Fibroblast of lung (primary cell): ENCODE measurements at regions not wholly inside any gene's neighbourhood (a gene's known extent, or its start where the extent isn't known, plus 50 kb on each side); places are given as distances from the start of the nearest gene placed in this dataset.

Source experiments
- DNase-seq, 2 donors: peaks; one replicate each; pipeline versions ENCODE4 v3.0.0 to v3.0.0-alpha.2; 2010; ENCODE audit warnings: low read depth in 2 of 2
- H2AFZ ChIP-seq: 2 replicates; pipeline ENCODE4 v1.5.1; 2012; ENCODE audit warnings: low read length, control low read depth, inconsistent platforms
- H3K27ac ChIP-seq: 2 replicates; pipeline ENCODE4 v1.5.1; 2011; ENCODE audit warnings: low read length, control low read depth; ENCODE audit not compliant: insufficient read depth
- H3K27me3 ChIP-seq: 2 replicates; pipeline ENCODE4 v1.5.1; 2011; ENCODE audit warnings: mild to moderate bottlenecking, low read length; ENCODE audit not compliant: control insufficient read depth, insufficient read depth
- H3K36me3 ChIP-seq: 2 replicates; pipeline ENCODE4 v1.5.1; 2011; ENCODE audit warnings: low read length; ENCODE audit not compliant: control insufficient read depth, insufficient read depth
- H3K4me1 ChIP-seq: 2 replicates; pipeline ENCODE4 v1.5.1; 2011; ENCODE audit warnings: low read length; ENCODE audit not compliant: control insufficient read depth, insufficient read depth; ENCODE audit errors: extremely low read depth
- H3K4me2 ChIP-seq: 2 replicates; pipeline ENCODE4 v1.5.1; 2011; ENCODE audit warnings: low read length, control low read depth; ENCODE audit not compliant: insufficient read depth; ENCODE audit errors: extremely low read depth
- H3K4me3 ChIP-seq, 4 experiments: fragments of 200-600 bp in 1 of 4; sonication (generic) in 1 of 4; replicated peaks in 1 of 4; 2 replicates each; pipeline ENCODE4 v1.5.1; 2011 to 2016; ENCODE audit warnings: low read length in 4 of 4, low read depth in 3 of 4, mild to moderate bottlenecking in 3 of 4, control low read depth in 2 of 4, inconsistent platforms in 1 of 4, mixed read lengths in 1 of 4; ENCODE audit not compliant: insufficient read depth in 1 of 4; ENCODE audit errors: control extremely low read depth in 1 of 4
- H3K79me2 ChIP-seq: 2 replicates; pipeline ENCODE4 v1.5.1; 2012; ENCODE audit warnings: mild to moderate bottlenecking, low read length, inconsistent platforms; ENCODE audit not compliant: control insufficient read depth, insufficient read depth
- H3K9ac ChIP-seq: 2 replicates; pipeline ENCODE4 v1.5.1; 2011; ENCODE audit warnings: mild to moderate bottlenecking, low read length, control low read depth; ENCODE audit not compliant: insufficient read depth
- H3K9me3 ChIP-seq: 2 replicates; pipeline ENCODE4 v1.5.1; 2012; ENCODE audit warnings: low read depth, low read length; ENCODE audit not compliant: control insufficient read depth, insufficient read depth
- H4K20me1 ChIP-seq: 2 replicates; pipeline ENCODE4 v1.5.1; 2011; ENCODE audit warnings: low read length; ENCODE audit not compliant: control insufficient read depth, insufficient read depth; ENCODE audit errors: extremely low read depth
- EZH2 ChIP-seq: IDR thresholded peaks from 2 replicates; pipeline ENCODE4 v1.5.1; 2012; ENCODE audit warnings: low read length, control low read depth, mild to moderate bottlenecking; ENCODE audit errors: missing control alignments
- TF ChIP-seq, protein P1 (sequence below), 2 donors: IDR thresholded peaks in 1 of 2; conservative IDR thresholded peaks in 1 of 2; 1 replicate in 1 of 2; 2 replicates in 1 of 2; pipeline ENCODE4 v1.5.1; 2011 to 2012; ENCODE audit warnings: low read length in 2 of 2, control low read depth in 1 of 2, inconsistent platforms in 1 of 2, low read depth in 1 of 2, mild to moderate bottlenecking in 1 of 2

DNA sequence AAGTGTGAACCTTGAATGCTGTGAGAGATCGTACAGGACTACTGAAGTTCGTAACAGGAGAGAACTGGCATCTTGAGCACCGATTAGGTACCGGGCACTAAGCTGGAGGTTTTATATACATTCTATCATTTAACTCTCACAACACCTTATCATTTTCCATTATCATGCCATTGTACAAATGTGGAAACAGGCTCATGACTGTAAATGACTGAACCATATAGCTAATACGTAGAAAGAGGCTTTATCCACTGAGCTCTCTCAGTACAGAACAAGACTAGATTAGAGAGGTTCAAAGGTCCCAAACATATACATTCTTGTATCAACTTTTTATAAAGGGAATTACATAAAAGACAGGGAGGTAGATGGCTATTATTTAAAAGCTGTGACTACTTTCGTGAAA lies 130.6 kb downstream of the CEP57L1 start:
- H4K20me1 ChIP-seq: no peaks in the 10 kb centered on the region
- H3K79me2 ChIP-seq: no peaks in the 10 kb centered on the region
- no peaks in the 10 kb centered on the region for H3K36me3 ChIP-seq
- H3K9me3 ChIP-seq: no peaks in the 10 kb centered on the region
- no peak overlapping the region for H3K27ac ChIP-seq
- no peak overlapping the region for H3K9ac ChIP-seq
- no peak overlapping the region for H2AFZ ChIP-seq
- H3K4me1 ChIP-seq: no peaks in the 10 kb centered on the region
- H3K27me3 ChIP-seq: peaks cover 4% of the 10 kb centered on the region
- H3K4me2 ChIP-seq: no peak overlapping the region
- no peak for TF ChIP-seq EZH2
- TF ChIP-seq, protein P1, sequence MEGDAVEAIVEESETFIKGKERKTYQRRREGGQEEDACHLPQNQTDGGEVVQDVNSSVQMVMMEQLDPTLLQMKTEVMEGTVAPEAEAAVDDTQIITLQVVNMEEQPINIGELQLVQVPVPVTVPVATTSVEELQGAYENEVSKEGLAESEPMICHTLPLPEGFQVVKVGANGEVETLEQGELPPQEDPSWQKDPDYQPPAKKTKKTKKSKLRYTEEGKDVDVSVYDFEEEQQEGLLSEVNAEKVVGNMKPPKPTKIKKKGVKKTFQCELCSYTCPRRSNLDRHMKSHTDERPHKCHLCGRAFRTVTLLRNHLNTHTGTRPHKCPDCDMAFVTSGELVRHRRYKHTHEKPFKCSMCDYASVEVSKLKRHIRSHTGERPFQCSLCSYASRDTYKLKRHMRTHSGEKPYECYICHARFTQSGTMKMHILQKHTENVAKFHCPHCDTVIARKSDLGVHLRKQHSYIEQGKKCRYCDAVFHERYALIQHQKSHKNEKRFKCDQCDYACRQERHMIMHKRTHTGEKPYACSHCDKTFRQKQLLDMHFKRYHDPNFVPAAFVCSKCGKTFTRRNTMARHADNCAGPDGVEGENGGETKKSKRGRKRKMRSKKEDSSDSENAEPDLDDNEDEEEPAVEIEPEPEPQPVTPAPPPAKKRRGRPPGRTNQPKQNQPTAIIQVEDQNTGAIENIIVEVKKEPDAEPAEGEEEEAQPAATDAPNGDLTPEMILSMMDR (conservative IDR thresholded peaks at IDR 0.05 in 1 of 2, IDR thresholded peaks at IDR 0.05 in 1 of 2; ENCODE audit: low read depth in 1 of 2, low read length in 2 of 2): no peak
- DNase-seq: no peak
- H3K4me3 ChIP-seq: no peak overlapping the region

DNA sequence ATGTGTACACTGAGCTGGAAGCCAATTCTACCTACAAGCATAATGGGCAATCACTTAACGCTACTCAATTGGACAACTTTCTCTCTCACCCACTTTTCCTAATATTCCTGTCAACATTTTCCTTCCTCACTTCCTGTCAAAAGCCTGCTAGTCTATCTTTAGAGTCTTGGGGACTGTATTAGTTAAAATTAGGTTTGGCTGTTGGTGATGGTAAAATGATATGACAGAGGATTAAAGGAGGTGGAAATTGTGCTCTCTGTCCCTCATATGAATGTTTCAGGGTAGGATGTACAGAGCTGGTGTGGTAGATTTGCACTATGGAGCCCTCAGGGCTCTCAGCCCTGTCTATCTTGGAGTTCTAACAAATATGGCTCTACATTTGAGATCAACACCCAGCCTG lies 129.7 kb downstream of the CEP57L1 start:
- H3K9me3 ChIP-seq: no peaks in the 10 kb centered on the region
- H3K9ac ChIP-seq: no peak overlapping the region
- H3K4me2 ChIP-seq: no peak overlapping the region
- no peaks in the 10 kb centered on the region for H3K36me3 ChIP-seq
- H3K27me3 ChIP-seq: peaks cover 4% of the 10 kb centered on the region
- no peak for DNase-seq
- H3K4me3 ChIP-seq: no peak overlapping the region
- H3K79me2 ChIP-seq: no peaks in the 10 kb centered on the region
- TF ChIP-seq, protein P1 (conservative IDR thresholded peaks at IDR 0.05 in 1 of 2, IDR thresholded peaks at IDR 0.05 in 1 of 2; ENCODE audit: low read depth in 1 of 2, low read length in 2 of 2): no peak
- no peak for TF ChIP-seq EZH2
- no peak overlapping the region for H3K27ac ChIP-seq
- H2AFZ ChIP-seq: no peak overlapping the region
- no peaks in the 10 kb centered on the region for H4K20me1 ChIP-seq
- no peaks in the 10 kb centered on the region for H3K4me1 ChIP-seq

DNA sequence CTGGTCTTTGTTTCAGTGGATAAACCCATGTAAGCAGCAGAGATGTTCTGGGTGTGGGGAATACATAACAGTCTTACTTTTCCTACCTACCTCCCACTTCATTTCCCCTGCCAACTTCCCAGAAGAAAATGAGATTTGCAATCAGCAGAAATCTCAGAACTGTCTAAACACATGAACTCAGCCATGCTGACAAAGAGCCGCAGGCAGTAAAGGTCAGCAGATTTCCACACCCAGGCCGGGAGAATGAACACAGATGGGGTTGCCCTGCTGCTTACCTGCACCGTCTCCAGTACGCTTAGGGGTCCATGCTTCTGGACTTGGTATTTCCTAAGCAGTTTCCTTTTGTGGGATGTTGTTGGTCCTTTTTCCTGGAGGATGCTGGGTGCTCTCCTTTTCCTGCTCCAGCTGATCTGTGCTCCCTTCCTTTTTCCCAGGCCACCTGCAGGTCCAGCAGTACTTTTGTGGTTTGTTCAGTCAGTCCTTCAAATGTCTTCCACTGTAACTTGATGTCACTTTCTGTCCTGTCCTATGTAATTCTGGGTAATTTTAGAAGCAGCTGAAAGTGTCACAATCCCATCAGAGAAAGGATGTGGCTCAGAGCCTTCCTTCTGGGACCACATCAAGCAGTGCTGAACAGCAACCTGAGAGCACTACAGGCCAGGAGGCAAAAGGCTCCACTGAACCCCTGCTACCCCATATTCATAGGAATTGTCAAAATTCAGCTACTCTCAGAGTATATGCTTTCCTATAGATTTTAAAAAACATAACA lies 129.0 kb downstream of the CEP57L1 start:
- Histone ChIP-seq H3K79me2 (no peaks in the 10 kb centered on the region), H3K4me1 (no peaks in the 10 kb centered on the region), H3K36me3 (no peaks in the 10 kb centered on the region), H4K20me1 (no peaks in the 10 kb centered on the region), H2AFZ (no peak overlapping the region), H3K27ac (no peak overlapping the region), H3K4me2 (no peak overlapping the region), H3K9me3 (no peaks in the 10 kb centered on the region), H3K9ac (no peak overlapping the region), H3K4me3 (no peak overlapping the region), H3K27me3 (peaks cover 4% of the 10 kb centered on the region)
- no peak for DNase-seq
- TF ChIP-seq EZH2: no peak
- TF ChIP-seq, protein P1 (conservative IDR thresholded peaks at IDR 0.05 in 1 of 2, IDR thresholded peaks at IDR 0.05 in 1 of 2; ENCODE audit: low read depth in 1 of 2, low read length in 2 of 2): no peak
